Activated T-cell treated with anti-CD3 and anti-CD28 coated beads for 4 hours (primary cell): ENCODE measurements at regions not wholly inside any gene's neighbourhood (a gene's known extent, or its start where the extent isn't known, plus 50 kb on each side); places are given as distances from the start of the nearest gene placed in this dataset.
"Not testable (repeated sequence)": the region's sequence is repeated elsewhere in the genome, so short reads cannot be mapped to it uniquely, and the experiment has no call there.

Source experiments
- DNase-seq: peaks from one replicate; pipeline ENCODE4 v3.0.0-alpha.2; 2020

GRCh38 chr1:213744780-213745179, 243.0 kb upstream of the PROX1 start:
- DNase-seq: no peak

- DNase-seq: no peak
These were observed 242.3 kb upstream of the PROX1 start for GRCh38 chr1:213745451-213745850.

DNA sequence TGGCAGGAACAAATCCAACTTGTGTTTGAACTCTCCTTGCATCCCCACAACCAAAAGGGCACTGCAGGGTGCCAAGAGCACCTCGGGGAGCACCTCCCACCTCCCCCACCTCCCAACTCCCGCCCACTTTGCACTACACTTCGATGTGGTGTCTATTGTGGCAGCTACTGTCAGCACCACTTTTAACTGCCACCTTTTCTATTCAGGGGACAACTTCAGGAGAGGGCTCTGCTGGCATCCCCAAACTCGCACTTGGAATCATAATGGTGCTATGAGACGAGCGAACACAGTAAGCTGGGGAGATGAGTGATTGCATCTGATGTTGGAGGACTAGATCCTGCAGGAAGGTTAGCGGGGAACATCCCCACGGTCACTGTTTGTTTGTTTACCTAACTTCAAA, 238.2 kb upstream of the PROX1 start:
- no peak for DNase-seq

DNA sequence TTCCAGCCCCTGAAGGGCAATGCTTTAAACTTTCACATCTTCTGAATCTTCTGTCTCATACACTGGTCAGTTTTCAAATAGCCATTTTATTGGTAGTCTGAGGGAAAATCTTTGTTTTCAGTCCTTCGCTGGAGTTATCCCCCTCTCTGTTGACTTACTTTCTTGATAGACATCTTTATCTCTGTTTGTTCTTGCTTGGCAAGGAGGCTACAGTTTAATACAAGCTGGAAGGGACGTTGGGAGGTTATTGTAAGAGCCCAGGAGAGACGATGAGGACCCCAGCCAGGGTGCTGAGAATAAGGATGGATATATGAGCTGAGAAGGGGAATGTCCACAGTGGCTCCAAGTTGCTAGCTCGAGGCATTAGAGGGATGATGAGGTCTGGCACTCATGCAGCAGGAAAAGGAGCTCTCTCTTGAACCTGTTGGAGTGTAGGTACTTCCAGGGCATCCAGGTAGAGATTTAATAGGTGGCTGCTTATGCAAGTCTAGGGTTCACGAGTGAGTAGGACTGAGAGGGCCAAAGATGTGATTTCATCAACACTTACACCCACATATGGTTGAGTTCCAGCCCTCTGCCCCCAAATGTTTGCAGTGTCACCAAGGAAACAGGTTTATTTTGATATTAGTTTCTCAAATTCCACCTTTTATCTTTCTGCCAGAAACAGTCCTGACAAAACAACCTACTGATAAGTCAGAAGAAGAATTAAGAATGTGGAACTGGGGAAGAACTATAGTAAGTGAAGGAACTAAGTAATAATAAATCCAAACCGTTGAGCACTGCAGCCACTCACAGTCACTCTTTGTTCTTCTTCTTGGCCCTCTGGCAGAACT, 237.3 kb upstream of the PROX1 start:
- DNase-seq: no peak

GRCh38 chr1:213751064-213751397, 236.7 kb upstream of the PROX1 start:
- DNase-seq: no peak

DNA sequence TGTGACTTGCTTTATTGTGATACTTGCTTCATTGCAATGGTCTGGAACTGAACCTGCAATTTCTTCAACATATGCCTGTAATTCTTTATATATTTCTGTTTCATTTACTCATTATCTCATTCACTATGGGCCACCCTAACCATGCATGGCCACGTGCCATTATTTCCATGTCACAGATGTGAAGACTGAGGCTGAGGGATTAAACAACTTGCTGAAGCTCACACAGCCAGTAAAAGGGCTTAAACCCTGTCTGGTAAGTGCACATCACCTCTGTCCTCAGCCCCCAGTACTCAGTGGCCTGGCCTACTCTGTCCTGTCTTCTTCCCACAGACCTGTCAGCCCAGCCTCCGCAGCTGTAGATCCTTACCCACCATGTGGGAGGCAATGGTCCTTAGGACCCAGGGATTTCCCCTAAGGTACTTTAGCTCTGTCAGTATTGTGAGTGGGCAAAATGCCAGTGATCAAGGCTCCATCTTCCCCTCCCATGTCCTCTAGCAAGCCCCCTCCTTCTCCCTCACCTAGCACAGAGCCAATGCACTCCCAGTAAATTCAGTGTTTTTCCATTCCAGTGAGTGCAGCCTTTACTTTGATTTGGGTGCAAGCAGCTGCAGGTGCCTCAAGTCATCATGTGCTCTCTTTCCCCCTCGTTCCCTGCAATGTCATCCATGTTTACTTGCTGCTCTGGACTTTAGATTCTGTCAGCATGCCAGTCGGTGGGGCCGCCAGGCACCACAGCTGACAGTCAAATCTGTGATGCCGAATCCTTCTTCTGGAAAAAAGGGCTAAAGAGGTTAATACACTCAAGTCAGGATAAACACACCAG, 228.2 kb upstream of the PROX1 start:
- no peak for DNase-seq

GRCh38 chr1:213761845-213762407, 225.8 kb upstream of the PROX1 start:
- peak; percentile 17 for DNase-seq

DNA sequence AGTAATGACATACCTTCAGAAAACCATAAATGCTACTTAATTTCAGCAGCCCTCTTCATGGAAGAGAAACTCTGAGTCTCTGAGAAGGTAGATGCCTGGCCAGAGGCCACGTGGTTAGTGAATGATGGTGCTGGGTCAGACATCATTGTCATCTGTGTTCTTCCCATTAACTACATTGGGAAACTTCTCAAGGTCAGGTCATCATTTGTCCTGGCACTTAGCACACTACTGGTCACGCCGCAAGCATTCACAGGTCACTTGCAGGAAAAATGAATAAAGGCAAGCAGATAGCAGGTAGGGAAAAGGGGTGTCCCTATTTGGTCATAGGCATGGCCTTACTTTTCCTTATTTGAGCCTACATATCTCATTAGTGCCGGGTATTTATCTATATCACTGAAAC, 220.1 kb upstream of the PROX1 start:
- no peak for DNase-seq

GRCh38 chr1:213772128-213773063, 215.4 kb upstream of the PROX1 start:
- no peak for DNase-seq

- no peak for DNase-seq
These were observed 213.8 kb upstream of the PROX1 start for GRCh38 chr1:213773975-213774374.

DNA sequence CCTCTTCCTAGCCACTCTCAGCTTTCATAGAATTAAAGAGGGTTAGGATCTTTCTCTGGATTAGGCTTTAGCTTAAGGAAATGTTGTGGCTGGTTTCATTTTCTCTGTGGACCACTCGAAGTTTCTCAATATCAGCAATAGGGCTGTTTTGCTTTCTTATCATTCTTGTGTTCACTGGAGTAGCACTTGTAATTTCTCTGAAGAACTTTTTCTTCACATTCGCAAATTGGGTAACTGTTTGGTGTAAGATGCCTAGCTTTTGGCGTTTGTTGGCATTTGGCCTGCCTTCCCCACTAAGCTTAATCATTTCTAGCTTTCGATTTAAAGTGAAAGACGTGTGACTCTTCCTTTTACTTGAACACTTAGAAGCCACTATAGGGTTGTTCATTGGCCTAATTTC, 210.8 kb upstream of the PROX1 start:
- no peak for DNase-seq

DNA sequence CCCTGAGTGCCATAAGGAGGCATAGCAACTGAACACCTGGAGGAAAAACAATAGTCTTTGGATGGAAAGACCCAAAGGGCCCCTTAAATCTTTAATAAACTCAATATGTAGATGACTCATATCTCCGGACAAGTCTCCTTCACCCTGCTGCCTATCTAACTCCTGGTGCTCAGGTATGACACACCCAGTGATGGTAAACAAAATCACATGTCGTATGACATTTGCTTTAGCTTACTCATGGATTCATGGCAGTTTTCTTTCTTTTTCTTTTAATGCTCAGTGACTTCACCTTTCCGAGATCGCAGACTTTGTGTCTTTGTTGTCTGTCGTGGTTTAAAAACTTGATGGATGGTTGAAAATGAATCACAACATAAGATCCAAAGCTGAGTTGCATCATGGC, 208.5 kb upstream of the PROX1 start:
- no peak for DNase-seq

DNA sequence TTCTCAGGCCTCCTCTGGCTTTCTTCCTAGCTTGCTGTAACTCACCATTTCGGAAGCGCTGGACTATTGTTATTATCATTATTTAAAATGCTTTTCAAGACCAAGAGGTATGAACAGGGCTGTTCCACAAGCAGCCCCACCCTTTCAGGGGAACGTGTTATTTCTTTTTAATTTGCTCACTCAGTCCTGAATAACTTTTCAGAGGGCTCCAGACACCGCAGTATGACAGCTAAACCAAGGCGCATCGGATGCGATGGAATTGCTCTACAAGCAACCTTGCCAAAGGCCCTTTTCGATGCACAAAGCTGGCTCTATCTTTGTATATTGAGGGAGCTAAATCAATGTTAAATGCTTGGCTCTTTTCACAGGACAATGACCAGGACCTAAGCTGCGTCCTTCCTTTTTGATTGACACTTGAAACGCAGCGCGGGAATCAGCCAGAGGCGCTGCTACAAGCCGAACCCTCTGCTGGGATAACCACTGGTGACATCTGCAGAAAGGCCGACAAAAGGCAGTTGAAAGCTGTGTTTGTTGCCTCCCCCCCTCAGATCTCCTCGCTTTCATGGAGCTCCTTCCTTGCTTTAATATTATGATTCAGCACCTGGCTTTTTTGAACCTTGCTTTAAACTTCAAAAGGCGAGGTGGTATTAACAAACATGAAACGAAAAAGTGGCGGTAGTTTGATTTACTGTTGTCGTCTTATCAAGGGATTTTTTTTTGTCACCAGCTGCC, 204.7 kb upstream of the PROX1 start:
- no peak for DNase-seq

DNA sequence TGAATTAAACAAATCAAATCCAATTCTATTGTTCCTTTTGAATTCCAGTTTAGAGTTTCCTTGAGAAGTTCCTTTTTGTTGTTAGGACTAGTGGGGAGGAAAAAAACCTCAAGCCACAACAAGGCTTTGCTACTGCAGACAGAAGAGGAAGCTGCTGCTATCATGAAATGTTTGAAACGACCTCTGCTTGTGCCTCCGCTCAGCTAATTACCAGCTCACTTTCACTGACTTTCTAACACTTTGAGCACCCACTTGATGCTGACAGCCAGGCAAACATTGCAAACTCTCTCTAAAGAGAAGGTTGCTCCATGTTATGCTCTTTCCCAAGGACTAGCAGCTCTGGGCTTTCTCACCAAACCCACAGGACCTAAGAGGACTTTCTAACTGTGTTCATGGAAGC, 203.9 kb upstream of the PROX1 start:
- DNase-seq: no peak

- DNase-seq: no peak
These were observed 201.1 kb upstream of the PROX1 start for GRCh38 chr1:213786683-213787082.

DNA sequence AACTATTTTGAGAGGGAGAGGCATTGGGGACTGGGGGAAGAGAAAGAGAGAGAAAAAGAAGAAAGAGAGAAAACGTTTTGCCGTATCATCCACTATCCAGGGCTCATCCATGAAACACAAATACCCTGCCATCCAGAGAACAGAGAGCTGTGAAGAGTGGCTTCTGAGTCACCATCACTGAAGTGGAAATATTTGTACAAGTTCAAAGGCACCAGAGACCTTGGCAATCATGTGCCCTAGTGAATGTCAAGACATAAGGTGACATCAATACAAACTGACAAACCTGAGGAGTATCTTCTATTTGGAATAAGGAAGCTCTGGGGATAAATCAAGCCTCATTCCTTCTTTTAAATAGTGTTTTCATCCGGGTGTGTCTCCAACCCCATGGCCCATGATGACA, 197.2 kb upstream of the PROX1 start:
- DNase-seq: no peak

DNA sequence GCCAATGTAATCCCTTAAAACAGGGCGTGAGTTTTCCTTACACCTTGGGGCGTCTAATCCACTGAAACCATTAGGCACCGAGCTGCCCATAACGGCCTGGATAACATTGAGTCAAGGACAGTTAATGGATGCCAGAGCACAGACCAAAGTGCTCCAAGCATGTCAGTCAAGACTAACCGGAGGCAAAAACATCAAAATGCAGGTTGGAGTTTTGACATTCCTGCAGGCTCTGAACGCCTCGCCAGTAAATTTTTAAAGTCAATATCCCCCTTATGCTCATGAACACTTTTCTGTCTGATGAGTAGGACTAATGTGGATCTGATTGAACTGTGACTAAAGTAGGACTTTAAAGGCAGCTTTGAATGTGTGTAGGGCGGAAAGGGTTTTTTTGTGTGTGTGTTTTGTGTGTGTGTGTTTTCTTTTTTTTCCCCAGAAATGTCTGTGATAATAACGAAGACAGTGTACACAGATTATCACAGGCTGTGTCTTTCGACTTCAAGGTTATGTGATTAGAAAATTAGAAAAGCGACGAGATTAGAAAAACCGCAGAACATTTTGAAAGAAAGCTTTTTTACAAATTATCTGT, 194.2 kb upstream of the PROX1 start:
- DNase-seq: no peak

GRCh38 chr1:213796525-213796924, 191.2 kb upstream of the PROX1 start:
- no peak for DNase-seq

- DNase-seq: not testable (repeated sequence)
These were observed 179.5 kb upstream of the PROX1 start for GRCh38 chr1:213808288-213808687.

- no peak for DNase-seq
These were observed 170.6 kb upstream of the PROX1 start for GRCh38 chr1:213817156-213817555.

- no peak for DNase-seq
These were observed 167.2 kb upstream of the PROX1 start for GRCh38 chr1:213820362-213821149.
